ENCODE measurements at regions not wholly inside any gene's neighbourhood (a gene's known extent, or its start where the extent isn't known, plus 50 kb on each side); places are given as distances from the start of the nearest gene placed in this dataset.

GRCh38 chr5:87966213-87966612 lies 302.4 kb downstream of the TMEM161B start:
- Histone ChIP-seq H3K9me3 (no peaks in the 10 kb centered on the region), H3K27ac (no peak overlapping the region), H3K4me3 (no peak overlapping the region), H3K36me3 (no peaks in the 10 kb centered on the region), H3K27me3 (no peaks in the 10 kb centered on the region), H3K4me1 (no peaks in the 10 kb centered on the region)
- intact Hi-C loops (cut with DNase I; ENCODE audit: low total_unique reads): no loop called here
- no peak for DNase-seq (ENCODE audit: low spot score in 2 of 2)
- TF ChIP-seq CTCF (IDR thresholded peaks at IDR 0.05): no peak
- no peak for TF ChIP-seq POLR2AphosphoS5 (IDR thresholded peaks at IDR 0.05)
- TF ChIP-seq POLR2A (IDR thresholded peaks at IDR 0.05): no peak

GRCh38 chr5:87954121-87954520 lies 314.5 kb downstream of the TMEM161B start:
- H3K27ac ChIP-seq: no peak overlapping the region
- no peaks in the 10 kb centered on the region for H3K36me3 ChIP-seq
- H3K9me3 ChIP-seq: no peaks in the 10 kb centered on the region
- no peaks in the 10 kb centered on the region for H3K27me3 ChIP-seq
- intact Hi-C loops (cut with DNase I; ENCODE audit: low total_unique reads): no loop called here
- DNase-seq (ENCODE audit: low spot score in 2 of 2): no peak
- H3K4me3 ChIP-seq: no peak overlapping the region
- H3K4me1 ChIP-seq: no peaks in the 10 kb centered on the region
- TF ChIP-seq POLR2AphosphoS5 (IDR thresholded peaks at IDR 0.05): no peak
- no peak for TF ChIP-seq POLR2A (IDR thresholded peaks at IDR 0.05)
- no peak for TF ChIP-seq CTCF (IDR thresholded peaks at IDR 0.05)

- H3K9me3 ChIP-seq: no peaks in the 10 kb centered on the region
- intact Hi-C loops (cut with DNase I; ENCODE audit: low total_unique reads): no loop called here
- no peak for DNase-seq (ENCODE audit: low spot score in 2 of 2)
- H3K27me3 ChIP-seq: no peaks in the 10 kb centered on the region
- no peak overlapping the region for H3K27ac ChIP-seq
- H3K36me3 ChIP-seq: no peaks in the 10 kb centered on the region
- no peaks in the 10 kb centered on the region for H3K4me1 ChIP-seq
- TF ChIP-seq CTCF (IDR thresholded peaks at IDR 0.05) (no peak), POLR2A (IDR thresholded peaks at IDR 0.05) (no peak), POLR2AphosphoS5 (IDR thresholded peaks at IDR 0.05) (no peak)
- no peak overlapping the region for H3K4me3 ChIP-seq
Observed at GRCh38 chr5:87951661-87952060, 317.0 kb downstream of the TMEM161B start.

GRCh38 chr5:87949676-87950631 lies 318.7 kb downstream of the TMEM161B start:
- no peak for DNase-seq (ENCODE audit: low spot score in 2 of 2)
- intact Hi-C loops (cut with DNase I; ENCODE audit: low total_unique reads): no loop called here
- Histone ChIP-seq H3K4me1 (no peaks in the 10 kb centered on the region), H3K36me3 (no peaks in the 10 kb centered on the region), H3K9me3 (no peaks in the 10 kb centered on the region), H3K27me3 (no peaks in the 10 kb centered on the region), H3K4me3 (no peak overlapping the region), H3K27ac (no peak overlapping the region)
- TF ChIP-seq CTCF (IDR thresholded peaks at IDR 0.05): no peak
- TF ChIP-seq POLR2AphosphoS5 (IDR thresholded peaks at IDR 0.05): no peak
- TF ChIP-seq POLR2A (IDR thresholded peaks at IDR 0.05): no peak

- no peaks in the 10 kb centered on the region for H3K36me3 ChIP-seq
- DNase-seq (ENCODE audit: low spot score in 2 of 2): no peak
- H3K9me3 ChIP-seq: no peaks in the 10 kb centered on the region
- no peaks in the 10 kb centered on the region for H3K4me1 ChIP-seq
- no peak overlapping the region for H3K27ac ChIP-seq
- intact Hi-C loops (cut with DNase I; ENCODE audit: low total_unique reads): no loop called here
- no peaks in the 10 kb centered on the region for H3K27me3 ChIP-seq
- TF ChIP-seq POLR2A (IDR thresholded peaks at IDR 0.05): no peak
- TF ChIP-seq CTCF (IDR thresholded peaks at IDR 0.05): no peak
- no peak for TF ChIP-seq POLR2AphosphoS5 (IDR thresholded peaks at IDR 0.05)
- no peak overlapping the region for H3K4me3 ChIP-seq
Observed at GRCh38 chr5:87948486-87948885, 320.2 kb downstream of the TMEM161B start.

Data from breast epithelium (tissue), 4 donors.